ENCODE measurements at regions not wholly inside any gene's neighbourhood (a gene's known extent, or its start where the extent isn't known, plus 50 kb on each side); places are given as distances from the start of the nearest gene placed in this dataset.

DNA sequence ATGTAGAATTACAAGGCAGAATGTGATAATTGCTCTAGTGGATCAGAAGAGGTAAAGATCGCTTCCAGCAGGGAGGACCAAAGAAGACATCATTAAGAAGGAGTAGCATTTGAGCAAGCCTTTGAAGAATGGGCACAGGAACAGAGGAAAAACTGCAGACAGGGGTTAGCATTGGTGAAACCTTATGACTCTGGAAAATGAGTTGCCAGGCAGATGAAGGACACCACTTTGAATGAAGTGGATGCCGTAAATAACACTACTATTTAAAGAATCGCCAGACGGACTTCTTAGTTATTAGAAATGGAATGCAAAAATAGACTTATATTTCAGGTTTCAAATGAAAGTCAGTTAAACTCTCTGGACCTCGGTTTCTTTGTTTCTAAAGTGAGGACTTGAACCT lies 727.7 kb downstream of the USP25 start:
- TF ChIP-seq CTCF (IDR thresholded peaks at IDR 0.05) (no peak), POLR2A (IDR thresholded peaks at IDR 0.05) (no peak)
